ENCODE measurements at regions not wholly inside any gene's neighbourhood (a gene's known extent, or its start where the extent isn't known, plus 50 kb on each side); places are given as distances from the start of the nearest gene placed in this dataset.

- no peak overlapping the region for H3K9ac ChIP-seq (replicated peaks; ENCODE audit: extremely low read depth, insufficient read depth, low read length)
- H3K9me3 ChIP-seq (replicated peaks; ENCODE audit: control insufficient read depth, insufficient read depth, low read length), result no peaks in the 10 kb centered on the region
- POLR2A ChIA-PET, result no interaction called here
- no peak overlapping the region for H2AFZ ChIP-seq (ENCODE audit: low read depth, low read length)
- H3K9me1 ChIP-seq (replicated peaks; ENCODE audit: control insufficient read depth, extremely low read depth, insufficient read depth, low read length), result no peaks in the 10 kb centered on the region
- dilution Hi-C loops (cut with MboI; ENCODE audit: extremely low pct_ligation_motif_present, low sequenced_read_pairs), result loop anchor here (25.0 kb wide), 1 partner anchor 264 kb away; no protein-coding TSS in a partner anchor
- H3K27ac ChIP-seq (ENCODE audit: insufficient read depth, low read depth, low read length), result no peak overlapping the region
- BruUV-seq (replicated peaks), result no TSS peak
- no peaks in the 10 kb centered on the region for H4K20me1 ChIP-seq (replicated peaks; ENCODE audit: control insufficient read depth, extremely low read depth, insufficient read depth, low read length)
- H3K79me2 ChIP-seq (ENCODE audit: control insufficient read depth, insufficient read depth, low read length), result no peaks in the 10 kb centered on the region
- no peaks in the 10 kb centered on the region for H3K4me1 ChIP-seq (ENCODE audit: control insufficient read depth, extremely low read depth, insufficient read depth, low read length)
- H3K27me3 ChIP-seq (ENCODE audit: control insufficient read depth in 2 of 2, insufficient read depth in 2 of 2, low read length in 2 of 2), result peaks cover 4 to 13% of the 10 kb centered on the region in 2 experiments
- no peaks in the 10 kb centered on the region for H3K36me3 ChIP-seq (ENCODE audit: control insufficient read depth in 2 of 2, extremely low read depth in 1 of 2, insufficient read depth in 2 of 2, low read length in 2 of 2)
- no peak overlapping the region for H3K4me2 ChIP-seq (ENCODE audit: insufficient read depth, low read length)
- DNase-seq (ENCODE audit: low read depth, low spot score) (no peak), FAIRE-seq (no peak)
- TF ChIP-seq CTCF (IDR thresholded peaks at IDR 0.05; ENCODE audit: extremely low read depth in 1 of 2, insufficient read depth in 1 of 2, low read depth in 1 of 2, low read length in 2 of 2), result no peak
- no peak for TF ChIP-seq MAX (IDR thresholded peaks at IDR 0.05; ENCODE audit: insufficient read depth, insufficient read length)
- TF ChIP-seq FOS (IDR thresholded peaks at IDR 0.05; ENCODE audit: borderline replicate concordance, insufficient read depth, low read length), result no peak
- TF ChIP-seq JUN (IDR thresholded peaks at IDR 0.05; ENCODE audit: borderline replicate concordance, insufficient read depth, insufficient read length, low read depth), result no peak
- TF ChIP-seq GATA2 (IDR thresholded peaks at IDR 0.05; ENCODE audit: insufficient read depth, insufficient read length, low read depth, low read length), result no peak
- no peak for TF ChIP-seq POLR2AphosphoS5 (IDR thresholded peaks at IDR 0.05; ENCODE audit: insufficient read depth, low read depth, low read length)
- TF ChIP-seq MYC (IDR thresholded peaks at IDR 0.05; ENCODE audit: low read depth, low read length), result no peak
- TF ChIP-seq EZH2 (IDR thresholded peaks at IDR 0.05; ENCODE audit: borderline replicate concordance, low read depth, low read length, severe bottlenecking), result no peak
- TF ChIP-seq POLR2A (IDR thresholded peaks at IDR 0.05; ENCODE audit: low read depth, low read length), result no peak
- H3K4me3 ChIP-seq (replicated peaks in 1 of 3; ENCODE audit: insufficient read depth in 1 of 3, low read depth in 1 of 3, low read length in 3 of 3), result no peak overlapping the region
- CTCF ChIA-PET, result interaction anchor here (1.5 to 3.5 kb wide), 2 partner anchors 12 to 42 kb away, joined by 4 to 14 read pairs; no protein-coding TSS in a partner anchor
- intact Hi-C loops (cut with micrococcal nuclease), result no loop called here
Measured at GRCh38 chr15:31476236-31476810, 149.7 kb downstream of the KLF13 start.

Data from endothelial cell of umbilical vein (primary cell).